ENCODE measurements at regions not wholly inside any gene's neighbourhood (a gene's known extent, or its start where the extent isn't known, plus 50 kb on each side); places are given as distances from the start of the nearest gene placed in this dataset.

GRCh38 chr2:145254291-145254690 is 734.4 kb upstream of the ZEB2 start:
- H3K9me3 Mint-ChIP-seq: no peaks in the 10 kb centered on the region
- H3K4me1 Mint-ChIP-seq (ENCODE audit: low read depth): peaks cover 5% of the 10 kb centered on the region
- no peak overlapping the region for H3K27ac Mint-ChIP-seq
- no peak overlapping the region for H3K4me3 Mint-ChIP-seq
- TF ChIP-seq CTCF (IDR thresholded peaks at IDR 0.05): no peak
- H3K36me3 Mint-ChIP-seq (ENCODE audit: low read depth): no peaks in the 10 kb centered on the region
- H3K27me3 ChIP-seq (ENCODE audit: control insufficient read depth in 1 of 2, insufficient read depth in 2 of 2, low read length in 2 of 2): no peaks in the 10 kb centered on the region
- H3K4me1 ChIP-seq (ENCODE audit: insufficient read depth, low read length): no peaks in the 10 kb centered on the region
- H3K4me3 ChIP-seq (ENCODE audit: low read length): no peak overlapping the region
- H3K27ac ChIP-seq (ENCODE audit: low read depth in 1 of 2, low read length in 2 of 2): no peak overlapping the region
- no peaks in the 10 kb centered on the region for H3K9me3 ChIP-seq (ENCODE audit: control insufficient read depth in 1 of 2, insufficient read depth in 1 of 2, low read length in 2 of 2)
- ATAC-seq (ENCODE audit: poor library complexity): no peak
- no peak for DNase-seq
- no peaks in the 10 kb centered on the region for H3K36me3 ChIP-seq (ENCODE audit: insufficient read depth, low read length)
- ChIA-PET CTCF (no interaction called here), POLR2A (no interaction called here)
- H3K27me3 Mint-ChIP-seq: peaks cover 23% of the 10 kb centered on the region
- intact Hi-C loops (cut with DNase I, micrococcal nuclease): no loop called here

- Histone ChIP-seq H3K27me3 (ENCODE audit: control insufficient read depth in 1 of 2, insufficient read depth in 2 of 2, low read length in 2 of 2) (no peaks in the 10 kb centered on the region), H3K4me3 (ENCODE audit: low read length) (no peak overlapping the region), H3K36me3 (ENCODE audit: insufficient read depth, low read length) (no peaks in the 10 kb centered on the region), H3K9me3 (ENCODE audit: control insufficient read depth in 1 of 2, insufficient read depth in 1 of 2, low read length in 2 of 2) (no peaks in the 10 kb centered on the region), H3K4me1 (ENCODE audit: insufficient read depth, low read length) (no peaks in the 10 kb centered on the region), H3K27ac (ENCODE audit: low read depth in 1 of 2, low read length in 2 of 2) (no peak overlapping the region)
- ChIA-PET POLR2A (no interaction called here), CTCF (no interaction called here)
- no peaks in the 10 kb centered on the region for H3K36me3 Mint-ChIP-seq (ENCODE audit: low read depth)
- no peak for TF ChIP-seq CTCF (IDR thresholded peaks at IDR 0.05)
- intact Hi-C loops (cut with DNase I, micrococcal nuclease): no loop called here
- ATAC-seq (ENCODE audit: poor library complexity) (no peak), DNase-seq (no peak)
- peaks cover 18% of the 10 kb centered on the region for H3K27me3 Mint-ChIP-seq
- H3K4me3 Mint-ChIP-seq: no peak overlapping the region
- H3K27ac Mint-ChIP-seq: no peak overlapping the region
- no peaks in the 10 kb centered on the region for H3K9me3 Mint-ChIP-seq
- no peaks in the 10 kb centered on the region for H3K4me1 Mint-ChIP-seq (ENCODE audit: low read depth)
Measured at GRCh38 chr2:145253492-145253891, 733.6 kb upstream of the ZEB2 start.

GRCh38 chr2:145245268-145245870 is 725.5 kb upstream of the ZEB2 start:
- H3K27me3 Mint-ChIP-seq: peaks cover 24% of the 10 kb centered on the region
- H3K36me3 Mint-ChIP-seq (ENCODE audit: low read depth): no peaks in the 10 kb centered on the region
- Histone ChIP-seq H3K9me3 (ENCODE audit: control insufficient read depth in 1 of 2, insufficient read depth in 1 of 2, low read length in 2 of 2) (no peaks in the 10 kb centered on the region), H3K4me3 (ENCODE audit: low read length) (no peak overlapping the region), H3K27ac (ENCODE audit: low read depth in 1 of 2, low read length in 2 of 2) (no peak overlapping the region), H3K36me3 (ENCODE audit: insufficient read depth, low read length) (no peaks in the 10 kb centered on the region), H3K4me1 (ENCODE audit: insufficient read depth, low read length) (no peaks in the 10 kb centered on the region), H3K27me3 (ENCODE audit: control insufficient read depth in 1 of 2, insufficient read depth in 2 of 2, low read length in 2 of 2) (no peaks in the 10 kb centered on the region)
- no peaks in the 10 kb centered on the region for H3K9me3 Mint-ChIP-seq
- ATAC-seq (ENCODE audit: poor library complexity): no peak
- intact Hi-C loops (cut with DNase I, micrococcal nuclease): no loop called here
- no peak overlapping the region for H3K27ac Mint-ChIP-seq
- ChIA-PET CTCF (no interaction called here), POLR2A (no interaction called here)
- no peak for TF ChIP-seq CTCF (IDR thresholded peaks at IDR 0.05)
- H3K4me1 Mint-ChIP-seq (ENCODE audit: low read depth): no peaks in the 10 kb centered on the region
- no peak for DNase-seq
- H3K4me3 Mint-ChIP-seq: no peak overlapping the region
